EH (cell line): ENCODE measurements at regions not wholly inside any gene's neighbourhood (a gene's known extent, or its start where the extent isn't known, plus 50 kb on each side); places are given as distances from the start of the nearest gene placed in this dataset.
A peak's percentile ranks its signal among the peaks of the same experiment; 100 is the strongest.

Experiments used
- DNase-seq: peaks from one replicate; pipeline ENCODE4 v3.0.0-alpha.2; 2015; ENCODE audit warnings: low read depth

GRCh38 chr18:30072609-30073385, 969.7 kb downstream of the DSC3 start:
- DNase-seq, result no peak

- no peak for DNase-seq
These were observed 976.3 kb downstream of the DSC3 start for GRCh38 chr18:30066288-30066687.

GRCh38 chr18:30057398-30057797, 985.1 kb downstream of the DSC3 start:
- DNase-seq, result no peak

DNA sequence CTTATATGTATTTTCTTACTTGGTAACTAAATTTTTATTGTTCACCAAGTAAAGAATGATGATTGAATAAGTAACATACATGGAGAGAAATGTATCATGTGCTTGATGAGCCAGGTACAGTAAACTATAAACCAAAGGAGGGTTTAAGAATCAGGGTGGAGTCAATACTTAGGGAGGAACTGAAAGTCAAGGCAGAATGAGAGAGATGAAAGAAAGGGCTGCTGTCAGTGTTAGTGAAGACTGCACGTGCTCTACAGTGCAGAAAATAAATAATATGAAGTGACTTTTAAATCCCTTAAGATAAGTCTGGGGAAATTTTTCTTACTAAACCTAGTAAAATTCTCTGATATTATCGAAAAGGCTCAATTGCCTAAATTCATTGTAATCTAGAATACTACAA, 986.0 kb downstream of the DSC3 start:
- DNase-seq, result no peak

DNA sequence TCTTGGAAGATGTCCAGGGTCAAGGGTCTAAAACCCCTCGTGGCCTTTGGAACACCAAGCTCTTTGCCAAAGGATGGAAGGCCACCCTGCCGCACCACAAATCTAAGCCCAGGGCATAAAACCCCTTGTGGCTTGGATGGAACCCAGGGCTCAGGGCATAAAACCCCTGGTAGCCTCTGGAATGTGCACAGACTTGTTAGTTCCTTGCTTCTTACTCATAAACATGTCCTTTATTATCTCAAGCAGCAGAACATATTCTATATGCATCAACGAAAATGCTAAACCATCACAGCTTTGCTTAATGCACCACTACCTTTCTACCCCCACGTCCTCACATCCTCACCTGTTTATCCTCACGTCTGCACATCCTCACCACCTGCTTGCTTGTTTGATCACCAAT, 998.0 kb downstream of the DSC3 start:
- no peak for DNase-seq

- DNase-seq, result no peak
These were observed 1003.3 kb downstream of the DSC3 start for GRCh38 chr18:30039201-30039600.

GRCh38 chr18:30034818-30035217, 1007.7 kb downstream of the DSC3 start:
- no peak for DNase-seq

DNA sequence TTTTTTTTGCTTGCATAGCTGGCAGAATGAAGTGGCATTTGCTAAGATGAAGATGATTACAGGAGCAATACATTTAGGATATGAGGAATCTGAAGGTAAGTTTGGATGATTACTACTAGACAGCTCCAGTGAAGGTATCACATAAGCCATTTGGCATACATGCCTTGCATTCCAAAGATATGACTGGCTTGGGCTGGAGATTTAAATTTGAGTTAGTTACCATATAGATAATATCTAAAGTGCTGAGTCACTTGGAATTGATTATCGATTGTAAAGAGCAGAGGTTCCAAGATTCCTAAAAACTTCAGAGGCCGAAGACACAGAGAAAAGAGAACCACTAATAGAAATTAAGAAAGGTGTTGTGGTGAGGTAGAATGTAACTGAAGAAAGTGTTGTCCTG, 1026.4 kb downstream of the DSC3 start:
- no peak for DNase-seq

DNA sequence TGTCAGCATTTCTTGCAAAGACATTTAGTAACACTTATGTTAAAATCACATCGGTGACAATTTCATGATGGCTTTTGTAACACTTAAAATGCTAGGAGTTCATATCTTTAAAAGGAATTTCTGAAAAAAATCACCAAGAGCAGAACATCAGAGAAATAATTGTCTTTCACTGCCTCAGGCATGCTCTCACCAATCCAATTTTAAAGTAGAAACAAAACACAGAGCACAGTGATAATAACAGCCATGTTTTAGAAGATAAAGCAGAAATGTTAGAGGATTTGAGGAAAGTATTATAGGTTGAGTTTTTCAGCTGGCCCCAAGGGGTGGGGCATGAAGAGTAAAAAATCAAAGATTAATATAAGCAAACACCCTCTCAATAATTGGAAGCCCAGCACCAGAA, 1037.6 kb downstream of the DSC3 start:
- DNase-seq, result no peak

GRCh38 chr18:29982218-29982617, 1060.3 kb downstream of the DSC3 start:
- DNase-seq, result no peak

DNA sequence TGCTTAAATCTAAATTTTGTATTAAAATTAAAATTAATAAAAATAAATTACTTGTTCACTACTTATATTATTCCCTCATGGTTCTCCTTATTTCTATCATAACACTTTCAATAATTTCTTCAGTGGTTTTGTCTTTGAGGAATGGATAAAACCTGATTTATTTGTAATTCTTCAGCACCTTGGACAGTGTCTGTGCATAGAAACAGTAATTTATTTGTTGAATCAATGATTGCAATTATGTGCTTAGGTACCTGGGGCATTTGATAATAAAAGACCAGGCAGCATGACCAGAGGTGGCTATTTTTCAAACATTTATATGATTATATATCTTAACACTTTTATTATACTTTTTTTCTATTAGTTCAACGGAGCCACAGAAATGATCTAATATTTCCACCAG, 1062.7 kb downstream of the DSC3 start:
- no peak for DNase-seq

- no peak for DNase-seq
These were observed 1072.7 kb downstream of the DSC3 start for GRCh38 chr18:29969876-29970275.

DNA sequence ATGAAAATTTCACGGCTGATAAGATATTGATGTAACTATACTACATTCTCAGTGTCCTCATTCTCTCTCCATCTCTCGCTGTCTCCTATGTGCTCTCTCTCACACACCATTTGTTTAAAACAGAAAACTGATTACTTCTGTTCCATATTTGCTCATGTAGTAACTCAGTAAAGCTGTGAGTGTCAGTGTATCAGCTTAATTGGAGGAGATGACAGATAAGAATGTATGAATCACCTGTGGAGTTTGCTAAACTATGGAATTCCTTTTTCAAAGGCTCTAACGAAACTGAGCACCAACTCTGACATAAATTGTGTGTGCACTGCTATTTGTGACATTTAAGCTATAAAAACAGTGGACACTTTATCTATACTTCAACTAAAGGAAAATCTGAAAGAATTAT, 1080.0 kb downstream of the DSC3 start:
- no peak for DNase-seq

DNA sequence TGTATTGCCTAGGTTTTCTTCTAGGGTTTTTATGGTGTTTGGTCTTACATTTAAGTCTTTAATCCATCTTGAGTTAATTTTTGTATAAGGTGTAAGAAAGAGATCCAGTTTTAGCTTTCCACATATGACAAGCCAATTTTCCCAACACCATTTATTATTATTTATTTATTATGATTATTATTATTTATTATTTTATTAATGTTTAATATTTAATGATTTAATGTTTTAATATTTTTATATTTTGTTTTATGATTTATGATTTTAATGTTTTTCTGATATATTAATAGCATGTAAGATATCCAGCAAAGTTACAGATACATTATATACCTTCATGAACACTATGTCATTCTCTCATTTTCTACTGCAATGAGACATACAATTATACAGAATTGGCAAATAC, 1082.0 kb downstream of the DSC3 start:
- no peak for DNase-seq

GRCh38 chr18:29930231-29930630, 1112.3 kb downstream of the DSC3 start:
- no peak for DNase-seq

DNA sequence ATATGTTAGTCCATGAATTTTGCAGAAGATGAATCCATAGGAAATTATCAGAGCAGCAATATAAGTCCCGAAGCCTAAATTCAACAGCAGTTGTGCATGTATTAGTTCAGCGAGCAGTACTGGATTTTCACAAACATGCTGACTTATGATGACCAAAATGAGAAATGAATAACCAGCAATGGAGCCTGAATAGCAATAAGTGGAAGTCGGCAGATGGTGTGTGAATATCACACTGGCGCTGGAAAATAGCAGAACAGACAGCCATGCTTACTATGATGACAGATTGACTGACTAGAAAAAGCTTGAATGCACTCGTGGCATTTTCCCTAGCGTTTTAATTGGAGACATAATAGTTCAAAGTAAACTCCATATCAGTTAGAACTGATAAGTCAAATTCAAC, 1114.5 kb downstream of the DSC3 start:
- no peak for DNase-seq

- no peak for DNase-seq
These were observed 1117.0 kb downstream of the DSC3 start for GRCh38 chr18:29925566-29925965.

GRCh38 chr18:29912351-29912750, 1130.2 kb downstream of the DSC3 start:
- no peak for DNase-seq

DNA sequence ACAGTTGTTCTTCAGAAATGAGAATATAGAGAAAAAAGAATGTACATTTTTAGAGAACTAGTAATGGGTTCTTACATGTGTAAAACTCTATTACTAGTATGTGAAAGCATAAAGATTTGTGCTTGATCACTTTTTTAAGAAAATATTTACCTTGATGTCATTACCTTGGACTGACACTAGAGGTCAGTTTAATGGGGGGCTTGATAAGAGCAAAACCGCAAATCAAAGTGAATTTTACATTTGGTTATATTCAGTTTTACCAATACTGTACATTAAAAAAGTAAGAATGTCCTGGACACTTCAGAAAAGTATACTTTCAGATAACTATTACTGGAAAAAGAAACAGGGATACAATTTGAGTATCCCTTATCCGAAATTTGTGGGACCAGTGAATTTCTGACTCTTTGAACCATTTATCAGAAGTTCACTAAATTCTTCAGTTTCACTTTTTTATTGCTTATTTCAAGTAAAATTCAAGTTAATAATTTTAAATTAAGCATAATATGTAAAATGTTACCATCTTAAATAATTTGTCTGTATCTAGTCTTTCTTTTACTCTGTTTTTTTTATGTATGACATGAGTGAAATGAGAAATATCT, 1149.5 kb downstream of the DSC3 start:
- peak; percentile 2 for DNase-seq

DNA sequence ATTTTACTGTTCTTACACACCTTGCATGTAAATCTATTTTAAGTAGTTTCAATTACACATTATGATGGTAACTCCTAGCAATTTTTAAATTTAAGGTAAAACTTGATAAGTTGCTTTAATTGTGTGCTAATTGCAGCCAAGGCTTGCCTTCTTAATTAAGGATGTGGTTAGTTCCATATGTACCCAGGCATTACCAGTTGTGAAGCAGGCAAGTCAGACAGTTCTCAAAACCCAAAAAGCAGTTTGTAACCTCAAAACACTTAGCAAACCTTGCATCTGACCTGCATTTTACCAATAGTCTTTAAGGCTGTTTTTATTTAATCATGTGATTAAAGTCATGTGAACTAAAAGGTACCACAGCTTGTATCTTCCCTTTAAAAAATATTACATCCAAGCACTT, 1159.4 kb downstream of the DSC3 start:
- no peak for DNase-seq

GRCh38 chr18:29882620-29883019, 1159.9 kb downstream of the DSC3 start:
- DNase-seq, result no peak

- DNase-seq, result no peak
These were observed 1162.8 kb downstream of the DSC3 start for GRCh38 chr18:29879763-29880162.

- peak; percentile 44 for DNase-seq
These were observed 1167.9 kb downstream of the DSC3 start for GRCh38 chr18:29874519-29875098.

DNA sequence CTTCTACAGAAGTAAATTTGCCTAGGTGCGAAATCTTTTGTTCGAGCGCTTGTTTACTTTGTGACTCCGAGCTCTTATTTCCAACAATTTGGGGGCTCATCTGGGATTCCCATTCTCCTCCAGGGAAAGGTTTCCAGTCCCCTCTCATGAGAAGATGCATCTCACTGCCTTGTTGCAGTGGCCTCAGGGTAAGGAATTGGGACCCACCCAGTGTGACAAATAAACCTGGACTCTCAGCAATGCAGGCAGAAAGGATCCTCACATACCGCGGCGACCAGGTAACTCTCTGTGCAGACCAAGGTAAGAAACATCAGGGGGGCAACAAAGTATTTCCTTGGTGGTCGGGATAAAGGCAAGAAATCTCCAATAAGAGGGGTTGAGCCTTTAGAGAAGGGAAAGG, 1169.3 kb downstream of the DSC3 start:
- DNase-seq, result no peak
